T-helper 2 cell treated with Interferon-gamma antibody and Interleukin-4, amounts not matched to agents 5 μg/mL and 100 μg/mL, for 36 hours (primary cell): ENCODE measurements at regions not wholly inside any gene's neighbourhood (a gene's known extent, or its start where the extent isn't known, plus 50 kb on each side); places are given as distances from the start of the nearest gene placed in this dataset.

Experiments
- DNase-seq: peaks from one replicate; pipeline ENCODE4 v3.0.0; 2021; ENCODE audit warnings: low spot score
- H3K27ac Mint-ChIP-seq: one replicate; pipeline ENCODE4 v1.8.0; 2021; ENCODE audit warnings: mild to moderate bottlenecking, mixed read lengths
- H3K27me3 Mint-ChIP-seq: one replicate; pipeline ENCODE4 v1.8.0; 2021; ENCODE audit warnings: low read depth, mixed read lengths
- H3K36me3 Mint-ChIP-seq: one replicate; pipeline ENCODE4 v1.8.0; 2021; ENCODE audit warnings: low read depth, mixed read lengths
- H3K4me1 Mint-ChIP-seq: one replicate; pipeline ENCODE4 v1.8.0; 2021; ENCODE audit warnings: low read depth, mixed read lengths
- H3K4me3 Mint-ChIP-seq: one replicate; pipeline ENCODE4 v1.8.0; 2022; ENCODE audit warnings: mild to moderate bottlenecking, moderate library complexity, mixed read lengths
- H3K9me3 Mint-ChIP-seq: one replicate; pipeline ENCODE4 v1.8.0; 2021; ENCODE audit warnings: mixed read lengths

DNA sequence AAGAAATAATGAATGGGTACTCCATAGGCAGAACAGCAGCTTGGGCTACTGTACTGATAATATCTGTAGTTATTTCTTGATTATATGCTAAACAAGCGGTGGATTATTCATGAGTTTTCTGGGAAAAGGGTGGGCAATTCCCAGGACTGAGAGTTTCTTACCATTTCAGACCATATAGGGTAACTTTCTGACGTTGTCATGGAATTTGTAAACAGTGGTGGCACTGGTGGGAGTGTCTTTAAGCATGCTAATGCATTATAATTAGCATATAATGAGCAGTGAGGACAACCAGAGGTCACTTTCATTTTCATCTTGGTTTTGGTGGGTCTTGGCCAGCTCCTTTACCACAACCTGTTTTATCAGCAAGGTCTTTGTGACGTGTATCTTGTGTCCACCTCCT is 399.7 kb downstream of the CDC14C start:
- no peak overlapping the region for H3K27ac Mint-ChIP-seq
- H3K36me3 Mint-ChIP-seq: no peaks in the 10 kb centered on the region
- no peaks in the 10 kb centered on the region for H3K4me1 Mint-ChIP-seq
- no peaks in the 10 kb centered on the region for H3K27me3 Mint-ChIP-seq
- H3K9me3 Mint-ChIP-seq: no peaks in the 10 kb centered on the region
- DNase-seq: no peak
- H3K4me3 Mint-ChIP-seq: no peak overlapping the region

DNA sequence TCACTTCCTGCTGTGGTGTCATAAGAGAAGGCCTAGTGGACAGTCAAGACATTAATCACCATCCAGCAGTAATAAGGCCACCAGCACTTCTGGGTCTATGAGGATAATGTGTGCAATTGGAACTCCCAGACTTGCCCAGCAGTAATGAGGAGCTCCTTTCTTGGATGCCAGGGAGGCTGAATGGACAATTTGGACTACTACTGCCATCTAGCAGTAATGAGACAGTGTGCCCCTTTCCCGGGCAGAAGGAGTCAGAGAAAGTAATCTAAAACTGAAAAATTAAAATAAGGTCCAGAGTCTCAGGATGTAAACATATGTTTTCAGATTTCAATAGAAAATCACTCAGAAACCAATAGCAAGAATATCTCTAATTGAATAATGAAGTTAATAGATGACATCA is 400.4 kb downstream of the CDC14C start:
- H3K27ac Mint-ChIP-seq: no peak overlapping the region
- no peaks in the 10 kb centered on the region for H3K4me1 Mint-ChIP-seq
- no peaks in the 10 kb centered on the region for H3K36me3 Mint-ChIP-seq
- H3K27me3 Mint-ChIP-seq: no peaks in the 10 kb centered on the region
- no peak for DNase-seq
- H3K9me3 Mint-ChIP-seq: no peaks in the 10 kb centered on the region
- no peak overlapping the region for H3K4me3 Mint-ChIP-seq

DNA sequence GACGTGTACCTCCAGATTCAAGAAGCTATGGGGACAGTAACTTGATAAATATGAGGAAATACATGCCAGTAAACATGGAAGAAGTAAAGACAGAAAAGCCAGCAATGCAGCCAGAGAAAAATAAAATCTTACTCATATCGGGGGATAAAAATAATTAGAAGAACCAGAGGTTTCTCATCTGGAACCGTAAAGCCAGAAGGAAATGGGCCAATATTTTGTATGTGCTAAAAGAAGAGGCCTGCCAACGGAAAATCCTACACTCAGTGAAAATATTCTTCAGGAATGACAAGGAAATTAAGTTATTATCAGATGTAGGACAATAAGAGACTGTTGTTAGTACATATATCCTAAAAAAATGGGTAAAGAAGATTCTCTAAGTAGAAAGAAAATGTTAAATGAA is 401.2 kb downstream of the CDC14C start:
- no peak overlapping the region for H3K4me3 Mint-ChIP-seq
- no peaks in the 10 kb centered on the region for H3K27me3 Mint-ChIP-seq
- no peak for DNase-seq
- peaks cover 3% of the 10 kb centered on the region for H3K9me3 Mint-ChIP-seq
- H3K27ac Mint-ChIP-seq: no peak overlapping the region
- H3K4me1 Mint-ChIP-seq: no peaks in the 10 kb centered on the region
- no peaks in the 10 kb centered on the region for H3K36me3 Mint-ChIP-seq

DNA sequence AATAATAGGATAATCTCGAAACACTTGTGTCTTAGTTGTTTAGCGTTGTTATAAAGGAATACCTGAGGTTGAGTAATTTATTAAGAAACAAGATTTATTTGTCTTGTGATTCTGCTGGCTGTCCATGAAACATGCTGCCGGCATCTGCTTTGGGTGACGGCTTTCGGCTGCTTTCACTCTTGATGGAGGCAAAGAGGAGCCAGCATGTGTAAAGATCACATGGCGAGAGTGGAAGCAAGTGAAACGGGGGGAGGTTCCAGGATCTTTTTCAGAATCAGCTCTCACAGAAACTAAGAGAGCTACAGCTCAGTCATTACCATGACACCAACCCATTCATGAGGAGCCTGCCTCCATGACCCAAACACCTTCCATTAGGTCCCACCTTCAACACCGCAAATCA is 402.8 kb downstream of the CDC14C start:
- Mint-ChIP-seq H3K4me3 (no peak overlapping the region), H3K9me3 (peaks cover 3% of the 10 kb centered on the region), H3K36me3 (no peaks in the 10 kb centered on the region), H3K4me1 (no peaks in the 10 kb centered on the region), H3K27me3 (no peaks in the 10 kb centered on the region), H3K27ac (no peak overlapping the region)
- no peak for DNase-seq

DNA sequence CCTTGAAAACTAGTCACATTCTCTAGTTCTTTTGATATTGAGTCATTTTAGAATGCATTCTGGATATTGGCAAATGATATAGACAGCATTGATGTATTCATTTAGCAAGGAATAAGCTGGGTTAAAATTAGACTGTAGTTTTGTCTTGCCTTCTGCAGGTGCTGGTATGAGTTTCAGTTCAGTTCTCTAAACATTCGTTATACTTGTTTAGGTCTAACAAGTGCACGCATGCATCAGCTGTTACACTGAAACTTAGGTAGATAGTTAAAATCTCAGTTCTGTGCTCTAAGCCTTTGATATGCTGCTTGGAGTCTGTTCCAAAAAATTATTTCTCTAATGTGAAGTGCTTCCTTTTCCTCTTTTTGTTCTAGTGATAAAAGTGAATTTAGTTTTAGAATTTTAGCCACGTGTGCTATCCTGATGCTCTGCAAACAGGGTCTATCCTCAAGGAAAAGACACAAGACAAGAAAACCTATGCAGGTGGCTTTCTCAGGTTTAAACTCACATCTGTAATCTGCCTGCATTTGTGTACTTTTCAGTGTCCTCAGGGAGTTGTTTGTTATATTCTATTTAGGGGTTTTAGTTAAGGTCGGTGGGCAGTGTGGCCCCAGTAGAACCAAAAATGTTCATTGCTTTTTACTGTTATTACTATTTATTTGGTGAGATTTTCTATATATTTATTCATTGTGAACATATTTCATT is 409.0 kb downstream of the CDC14C start:
- Mint-ChIP-seq H3K36me3 (no peaks in the 10 kb centered on the region), H3K4me1 (no peaks in the 10 kb centered on the region), H3K9me3 (peaks cover 3% of the 10 kb centered on the region), H3K27ac (no peak overlapping the region), H3K27me3 (no peaks in the 10 kb centered on the region), H3K4me3 (no peak overlapping the region)
- no peak for DNase-seq

DNA sequence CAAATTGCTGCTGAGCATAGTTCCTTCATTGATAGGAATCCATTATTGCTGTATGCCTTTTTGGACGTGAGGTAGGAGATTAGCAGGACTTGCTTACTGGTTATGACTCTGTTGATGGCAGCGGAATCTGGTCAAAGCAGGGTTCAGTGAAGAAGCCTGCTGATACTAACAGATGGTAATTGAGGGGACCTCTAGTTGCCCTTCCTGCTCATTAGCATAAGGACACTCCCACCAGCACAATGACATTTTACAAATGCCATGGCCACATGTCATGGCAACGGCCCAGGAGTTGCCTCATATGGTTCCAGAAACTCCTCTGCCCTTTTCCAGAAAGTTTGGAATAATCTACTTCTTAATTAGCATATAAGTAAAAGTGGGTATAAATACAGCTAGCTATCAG is 417.5 kb downstream of the CDC14C start:
- Mint-ChIP-seq H3K4me3 (no peak overlapping the region), H3K27me3 (no peaks in the 10 kb centered on the region), H3K36me3 (no peaks in the 10 kb centered on the region), H3K4me1 (no peaks in the 10 kb centered on the region), H3K27ac (no peak overlapping the region), H3K9me3 (no peaks in the 10 kb centered on the region)
- no peak for DNase-seq

DNA sequence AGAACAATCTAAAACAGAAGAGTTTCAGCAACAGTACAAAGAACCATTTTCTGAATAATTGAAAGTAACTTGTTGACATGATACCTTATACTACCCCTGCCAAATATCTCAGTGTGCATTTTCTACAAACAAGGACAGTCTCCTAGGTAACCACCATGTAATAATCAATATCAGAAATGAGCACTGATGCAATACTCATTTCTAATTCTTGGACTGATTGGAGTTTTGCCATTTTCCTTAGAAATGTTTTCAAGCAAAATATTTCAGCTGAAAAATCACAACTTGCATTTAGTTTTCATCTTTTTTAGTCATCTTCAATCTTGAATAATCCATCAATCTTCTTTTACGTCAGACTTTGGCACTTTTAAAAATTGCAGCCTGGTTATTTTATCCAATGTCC is 420.2 kb downstream of the CDC14C start:
- H3K4me1 Mint-ChIP-seq: no peaks in the 10 kb centered on the region
- no peak overlapping the region for H3K27ac Mint-ChIP-seq
- H3K4me3 Mint-ChIP-seq: no peak overlapping the region
- DNase-seq: no peak
- H3K9me3 Mint-ChIP-seq: no peaks in the 10 kb centered on the region
- H3K27me3 Mint-ChIP-seq: no peaks in the 10 kb centered on the region
- H3K36me3 Mint-ChIP-seq: no peaks in the 10 kb centered on the region

DNA sequence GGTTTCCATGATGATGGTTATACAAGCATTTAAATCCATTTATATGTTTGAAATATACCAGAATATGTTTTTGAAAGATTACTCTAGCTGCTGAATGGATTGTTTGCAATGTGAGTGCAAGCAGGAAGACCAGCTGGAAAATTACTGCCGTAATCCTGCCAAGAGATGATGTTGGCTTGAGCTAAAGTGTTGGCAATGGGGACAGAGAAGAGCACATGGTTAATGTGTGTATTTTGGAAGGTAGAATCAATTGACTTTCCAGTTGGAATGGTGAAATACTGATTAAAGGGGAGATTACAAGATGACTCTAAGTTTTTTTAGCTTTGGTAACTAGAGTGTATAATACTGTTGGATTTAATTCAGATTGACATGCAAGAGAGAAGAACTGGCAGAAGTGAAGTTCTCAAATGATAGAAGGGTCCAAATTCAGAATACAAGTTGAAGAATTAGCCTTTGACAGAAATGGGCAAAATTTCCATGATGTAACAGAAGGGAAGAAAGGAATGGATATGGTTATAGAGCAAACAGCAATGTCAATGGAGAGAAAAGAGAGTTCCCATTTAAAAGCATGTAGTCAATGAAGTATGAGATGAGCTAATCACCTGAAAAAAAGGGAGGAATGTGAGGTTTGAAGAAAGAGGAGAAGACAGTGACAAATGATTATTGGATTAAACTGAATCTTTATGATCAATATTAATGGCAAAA is 422.0 kb downstream of the CDC14C start:
- no peaks in the 10 kb centered on the region for H3K36me3 Mint-ChIP-seq
- H3K4me1 Mint-ChIP-seq: no peaks in the 10 kb centered on the region
- no peak overlapping the region for H3K27ac Mint-ChIP-seq
- no peak overlapping the region for H3K4me3 Mint-ChIP-seq
- DNase-seq: no peak
- H3K27me3 Mint-ChIP-seq: no peaks in the 10 kb centered on the region
- no peaks in the 10 kb centered on the region for H3K9me3 Mint-ChIP-seq

DNA sequence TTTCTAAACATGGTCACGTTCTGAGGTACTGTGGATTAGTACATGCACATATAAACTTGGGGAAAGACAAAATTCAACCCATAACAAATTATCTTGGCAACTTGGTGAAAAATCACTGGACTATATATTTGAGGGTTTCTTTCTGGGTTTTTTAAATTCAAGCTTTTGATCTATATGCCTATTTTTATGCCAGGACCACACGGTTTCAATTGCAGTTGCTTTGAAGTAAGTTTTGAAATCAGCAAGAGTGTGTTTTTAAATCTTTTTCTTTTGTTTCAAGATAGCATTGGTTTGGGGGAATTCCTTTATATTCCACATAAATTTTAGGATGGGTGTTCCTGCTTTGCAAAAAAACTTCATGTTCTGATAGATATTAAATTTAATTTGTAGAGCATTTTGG is 406.4 kb upstream of the VWC2 start:
- Mint-ChIP-seq H3K4me1 (no peaks in the 10 kb centered on the region), H3K27ac (no peak overlapping the region), H3K36me3 (no peaks in the 10 kb centered on the region), H3K27me3 (no peaks in the 10 kb centered on the region), H3K4me3 (no peak overlapping the region), H3K9me3 (no peaks in the 10 kb centered on the region)
- no peak for DNase-seq

DNA sequence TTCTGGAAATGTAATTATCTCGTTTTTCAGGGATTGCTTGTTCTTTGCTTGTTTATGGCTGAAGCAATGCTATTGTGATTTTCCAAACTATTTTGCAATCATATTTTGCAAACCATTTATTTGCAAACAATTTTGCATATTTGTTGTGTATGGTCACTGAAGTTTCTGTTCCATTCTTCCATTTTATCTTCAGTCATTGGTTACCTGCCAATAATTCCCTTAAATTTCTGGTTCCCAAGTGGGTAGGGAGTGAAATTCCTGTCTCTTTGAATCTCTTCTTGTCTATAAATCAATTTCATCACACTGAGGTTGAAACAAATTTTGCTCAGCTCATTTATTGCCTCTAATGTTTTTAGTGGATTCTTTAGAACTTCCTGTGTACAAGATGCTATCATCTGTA is 401.7 kb upstream of the VWC2 start:
- no peaks in the 10 kb centered on the region for H3K4me1 Mint-ChIP-seq
- H3K36me3 Mint-ChIP-seq: no peaks in the 10 kb centered on the region
- DNase-seq: no peak
- no peak overlapping the region for H3K27ac Mint-ChIP-seq
- H3K4me3 Mint-ChIP-seq: no peak overlapping the region
- peaks cover 1% of the 10 kb centered on the region for H3K9me3 Mint-ChIP-seq
- H3K27me3 Mint-ChIP-seq: no peaks in the 10 kb centered on the region

DNA sequence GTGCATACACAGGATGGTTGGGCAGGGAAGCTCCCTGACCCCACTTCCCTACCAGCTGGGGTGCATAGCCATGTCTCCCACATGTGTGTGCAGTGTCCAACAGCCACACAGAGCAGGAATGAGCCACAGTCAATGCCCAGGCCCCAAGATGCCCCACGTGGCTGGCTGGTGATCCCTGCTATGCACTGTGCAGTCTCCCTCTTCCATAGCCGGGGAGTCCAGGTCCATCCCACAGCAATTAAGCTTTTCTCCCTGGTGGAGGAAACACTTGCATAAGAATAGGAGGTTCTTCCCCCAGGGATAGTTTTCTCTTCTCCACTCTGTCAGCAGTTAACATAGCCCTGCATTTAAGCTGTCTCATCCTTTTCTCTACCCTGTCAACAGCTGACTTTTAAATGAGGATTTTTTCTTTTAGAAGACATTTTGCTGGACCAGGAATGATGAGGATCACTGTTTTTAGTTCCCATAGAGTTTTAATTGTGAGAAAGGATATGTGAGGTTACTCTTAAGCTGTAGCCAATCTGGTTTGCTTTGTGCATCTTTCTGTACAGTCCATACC is 396.5 kb upstream of the VWC2 start:
- Mint-ChIP-seq H3K4me3 (no peak overlapping the region), H3K27me3 (no peaks in the 10 kb centered on the region), H3K4me1 (no peaks in the 10 kb centered on the region), H3K36me3 (no peaks in the 10 kb centered on the region), H3K27ac (no peak overlapping the region), H3K9me3 (peaks cover 22% of the 10 kb centered on the region)
- DNase-seq: no peak

DNA sequence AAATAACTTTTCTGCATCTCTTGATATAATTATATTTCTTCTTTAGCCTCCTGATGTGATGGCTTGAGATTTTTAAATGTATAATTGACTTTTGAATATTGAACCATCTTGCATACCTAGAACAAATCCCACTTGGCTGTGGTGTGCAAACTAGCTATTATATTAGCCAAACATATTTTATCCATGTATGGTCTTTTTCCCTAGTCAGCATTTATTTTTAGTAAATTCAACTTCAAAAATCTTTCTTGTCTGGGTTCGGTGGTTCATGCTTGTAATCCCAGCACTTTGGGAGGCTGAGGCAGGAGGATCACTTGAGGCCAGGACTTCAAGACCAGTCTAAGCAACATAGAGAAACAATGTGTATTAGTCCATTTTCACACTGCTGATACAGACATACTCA is 386.6 kb upstream of the VWC2 start:
- Mint-ChIP-seq H3K4me3 (no peak overlapping the region), H3K9me3 (peaks cover 1% of the 10 kb centered on the region), H3K27ac (no peak overlapping the region), H3K27me3 (no peaks in the 10 kb centered on the region), H3K36me3 (no peaks in the 10 kb centered on the region), H3K4me1 (no peaks in the 10 kb centered on the region)
- DNase-seq: no peak

DNA sequence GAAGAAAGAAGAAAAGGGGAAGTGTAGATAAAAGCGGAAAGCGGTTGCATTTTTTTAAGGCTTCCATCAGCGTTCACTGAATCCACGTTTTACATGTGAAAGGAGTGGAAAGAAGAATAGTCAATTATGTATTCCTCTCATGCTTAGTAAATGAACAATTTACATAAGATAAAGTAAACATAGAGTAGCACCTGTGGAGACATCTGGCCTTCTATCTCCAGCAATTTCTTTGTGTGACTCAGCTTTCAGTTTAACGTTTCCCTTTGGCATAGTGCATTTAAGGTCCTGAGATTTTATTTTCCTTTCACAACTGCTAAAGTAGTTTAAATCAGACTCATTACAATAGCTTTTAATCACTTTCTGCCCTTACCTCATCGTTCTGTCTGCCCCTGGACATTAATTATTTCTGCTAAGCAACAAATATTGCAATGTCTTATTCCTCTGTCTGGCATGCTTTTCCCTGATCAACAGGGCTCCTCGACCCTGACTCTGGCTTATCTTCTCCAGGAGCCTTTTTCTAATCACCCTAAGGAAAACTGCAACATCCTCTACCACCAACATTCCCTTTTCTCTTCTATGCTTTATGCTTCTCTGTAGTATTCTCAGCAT is 383.5 kb upstream of the VWC2 start:
- H3K4me1 Mint-ChIP-seq: no peaks in the 10 kb centered on the region

DNA sequence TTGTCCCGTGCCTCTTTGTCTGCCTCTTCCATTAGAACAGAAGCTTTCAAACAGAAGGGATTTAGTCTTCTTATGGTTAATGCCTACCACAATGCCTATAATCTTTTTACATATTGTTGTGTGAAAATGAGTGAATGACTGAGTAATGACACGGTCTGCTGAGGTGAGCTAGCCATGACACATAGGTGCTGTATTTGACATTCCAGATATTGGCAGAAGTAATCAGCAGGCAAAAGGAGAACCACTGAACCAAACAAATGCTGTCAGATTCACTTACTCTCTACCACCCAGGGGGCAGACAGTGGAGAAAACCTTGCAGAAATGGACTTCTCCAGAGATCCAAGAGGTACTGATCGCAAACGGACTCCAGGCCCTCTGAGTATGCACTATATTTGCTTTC is 377.2 kb upstream of the VWC2 start:
- Mint-ChIP-seq H3K27ac (no peak overlapping the region), H3K4me1 (no peaks in the 10 kb centered on the region), H3K9me3 (peaks cover 4% of the 10 kb centered on the region), H3K27me3 (no peaks in the 10 kb centered on the region), H3K36me3 (no peaks in the 10 kb centered on the region), H3K4me3 (no peak overlapping the region)
- no peak for DNase-seq

More for the DNA sequence above, 383.5 kb upstream of the VWC2 start:
- no peaks in the 10 kb centered on the region for H3K36me3 Mint-ChIP-seq
- no peak overlapping the region for H3K27ac Mint-ChIP-seq
- no peaks in the 10 kb centered on the region for H3K27me3 Mint-ChIP-seq
- no peak overlapping the region for H3K4me3 Mint-ChIP-seq
- no peak for DNase-seq
- H3K9me3 Mint-ChIP-seq: no peaks in the 10 kb centered on the region
